Aorta (tissue), 5 donors: ENCODE measurements at regions not wholly inside any gene's neighbourhood (a gene's known extent, or its start where the extent isn't known, plus 50 kb on each side); places are given as distances from the start of the nearest gene placed in this dataset.

Experiments
- ATAC-seq: fragments of 200-7000 bp; cut with Tn5 transposase; one replicate; pipeline ENCODE4 v1.9.1; 2022; ENCODE audit warnings: moderate library complexity; ENCODE audit not compliant: low FRiP score
- DNase-seq, 2 donors: peaks; one replicate each; pipeline ENCODE4 v3.0.0-alpha.2; 2020
- H3K27ac ChIP-seq, 2 donors: one replicate each; pipeline ENCODE4 v1.5.1; 2013; ENCODE audit warnings: low read length in 2 of 2, mild to moderate bottlenecking in 2 of 2, moderate library complexity in 2 of 2, control low read depth in 1 of 2, inconsistent platforms in 1 of 2, low read depth in 1 of 2
- H3K27me3 ChIP-seq, 2 donors: one replicate each; pipeline ENCODE4 v1.6.1; 2013; ENCODE audit warnings: control low read depth in 1 of 2, low read length in 1 of 2, mild to moderate bottlenecking in 1 of 2, moderate library complexity in 1 of 2; ENCODE audit not compliant: insufficient read depth in 2 of 2, control insufficient read depth in 1 of 2
- H3K36me3 ChIP-seq, 2 donors: one replicate each; pipeline ENCODE4 v1.6.1; 2013; ENCODE audit warnings: control low read depth in 1 of 2, low read length in 1 of 2, mild to moderate bottlenecking in 1 of 2; ENCODE audit not compliant: insufficient read depth in 2 of 2, control insufficient read depth in 1 of 2
- H3K4me1 ChIP-seq, 2 donors: one replicate each; pipeline ENCODE4 v1.6.1; 2013; ENCODE audit warnings: low read length in 2 of 2, control low read depth in 1 of 2, mild to moderate bottlenecking in 1 of 2, moderate library complexity in 1 of 2; ENCODE audit not compliant: insufficient read depth in 2 of 2, control insufficient read depth in 1 of 2
- H3K4me3 ChIP-seq, 2 donors: one replicate each; pipeline ENCODE4 v1.5.1; 2013; ENCODE audit warnings: low read length in 2 of 2, control low read depth in 1 of 2, mild to moderate bottlenecking in 1 of 2
- H3K9me3 ChIP-seq: one replicate; pipeline ENCODE4 v1.6.1; 2013; ENCODE audit warnings: mild to moderate bottlenecking, low read length; ENCODE audit not compliant: control insufficient read depth
- WGBS, 2 donors: extraction: QIAGEN DNeasy Blood & Tissue Kit; methylation state at CpG; one replicate each; pipeline ENCODE4 v1.1.7; 2013; 5-methylcytosine and 5-hydroxymethylcytosine counted together
- intact Hi-C, 2 donors: fragments of 100-400 bp; cut with DNase I; formaldehyde crosslinking; loops; one replicate each; pipeline versions ENCODE4 v1.14.2 to v1.15.0; 2022
- donor health status: healthy with polysubstance abuse.
- donor health status: Bipolar disorder and iron deficiency.
- donor health status: DM: no; HTN: no; CAD: no.
- donor health status: DM: no; HTN: no; CAD: no.
- donor health status: DM: yes; HTN: yes; CAD: no.

DNA sequence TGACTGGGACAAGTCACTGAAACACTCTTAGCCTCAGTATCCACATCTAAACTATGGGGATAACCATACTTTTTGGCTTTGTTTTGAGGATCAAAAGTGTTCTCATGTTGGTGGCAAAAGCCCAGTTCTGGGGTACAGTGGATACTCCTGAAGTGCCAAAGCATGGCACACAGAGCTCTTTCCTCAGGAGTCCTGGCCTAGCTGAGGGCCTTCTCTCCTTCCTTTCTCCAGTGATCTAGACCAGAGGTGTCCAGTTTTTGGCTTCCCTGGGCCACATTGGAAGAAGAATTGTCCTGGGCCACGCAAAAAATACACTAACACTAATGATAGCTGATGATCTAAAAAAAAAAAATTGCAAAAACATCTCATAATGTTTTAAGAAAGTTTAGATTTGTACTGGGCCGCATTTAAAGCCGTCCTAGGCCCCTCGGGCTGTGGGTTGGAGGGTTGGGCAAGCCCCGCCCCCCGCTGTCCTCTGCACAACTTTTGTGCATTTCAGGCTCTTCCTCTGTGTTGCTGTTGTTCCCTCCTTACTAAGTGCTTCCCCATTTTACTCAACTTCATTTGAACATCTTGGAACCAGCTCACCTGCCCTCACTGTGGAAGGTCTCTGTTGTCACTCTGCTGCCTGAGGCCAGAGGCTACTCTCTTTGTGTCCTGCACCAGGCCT is 337.0 kb downstream of the CYRIA start:
- 92 to 94% methylated on average over 6 of the region's 6 CpGs for WGBS, 2 donors
- DNase-seq, result no peak
- no peaks in the 10 kb centered on the region for H3K9me3 ChIP-seq
- intact Hi-C loops, result no loop called here
- no peaks in the 10 kb centered on the region for H3K36me3 ChIP-seq
- H3K27me3 ChIP-seq, result no peaks in the 10 kb centered on the region
- no peak overlapping the region for H3K4me3 ChIP-seq
- no peak overlapping the region for H3K27ac ChIP-seq
- no peak for ATAC-seq
- no peaks in the 10 kb centered on the region for H3K4me1 ChIP-seq

GRCh38 chr2:16327326-16327725 is 338.3 kb downstream of the CYRIA start:
- H3K27ac ChIP-seq, result no peak overlapping the region
- no peaks in the 10 kb centered on the region for H3K4me1 ChIP-seq
- DNase-seq, result no peak
- H3K4me3 ChIP-seq, result no peak overlapping the region
- no peaks in the 10 kb centered on the region for H3K36me3 ChIP-seq
- WGBS, 2 donors, result 88 to 91% methylated on average over 4 of the region's 4 CpGs
- no peaks in the 10 kb centered on the region for H3K27me3 ChIP-seq
- intact Hi-C loops, result no loop called here
- H3K9me3 ChIP-seq, result no peaks in the 10 kb centered on the region
- no peak for ATAC-seq

- Histone ChIP-seq H3K9me3 (no peaks in the 10 kb centered on the region), H3K4me3 (no peak overlapping the region), H3K27me3 (no peaks in the 10 kb centered on the region), H3K4me1 (no peaks in the 10 kb centered on the region), H3K27ac (no peak overlapping the region), H3K36me3 (no peaks in the 10 kb centered on the region)
- ATAC-seq (no peak), DNase-seq (no peak)
- intact Hi-C loops, result no loop called here
- 55 to 69% methylated on average over 2 of the region's 2 CpGs for WGBS, 2 donors
Observed at GRCh38 chr2:16326711-16327300, 338.8 kb downstream of the CYRIA start.

- H3K4me3 ChIP-seq, result no peak overlapping the region
- no peaks in the 10 kb centered on the region for H3K4me1 ChIP-seq
- ATAC-seq, result no peak
- intact Hi-C loops, result no loop called here
- WGBS, 2 donors, result 76 to 77% methylated on average over 9 of the region's 9 CpGs
- H3K27ac ChIP-seq, result no peak overlapping the region
- no peak for DNase-seq
- H3K36me3 ChIP-seq, result no peaks in the 10 kb centered on the region
- H3K27me3 ChIP-seq, result no peaks in the 10 kb centered on the region
- no peaks in the 10 kb centered on the region for H3K9me3 ChIP-seq
Observed at GRCh38 chr2:16325976-16326510, 339.6 kb downstream of the CYRIA start.

DNA sequence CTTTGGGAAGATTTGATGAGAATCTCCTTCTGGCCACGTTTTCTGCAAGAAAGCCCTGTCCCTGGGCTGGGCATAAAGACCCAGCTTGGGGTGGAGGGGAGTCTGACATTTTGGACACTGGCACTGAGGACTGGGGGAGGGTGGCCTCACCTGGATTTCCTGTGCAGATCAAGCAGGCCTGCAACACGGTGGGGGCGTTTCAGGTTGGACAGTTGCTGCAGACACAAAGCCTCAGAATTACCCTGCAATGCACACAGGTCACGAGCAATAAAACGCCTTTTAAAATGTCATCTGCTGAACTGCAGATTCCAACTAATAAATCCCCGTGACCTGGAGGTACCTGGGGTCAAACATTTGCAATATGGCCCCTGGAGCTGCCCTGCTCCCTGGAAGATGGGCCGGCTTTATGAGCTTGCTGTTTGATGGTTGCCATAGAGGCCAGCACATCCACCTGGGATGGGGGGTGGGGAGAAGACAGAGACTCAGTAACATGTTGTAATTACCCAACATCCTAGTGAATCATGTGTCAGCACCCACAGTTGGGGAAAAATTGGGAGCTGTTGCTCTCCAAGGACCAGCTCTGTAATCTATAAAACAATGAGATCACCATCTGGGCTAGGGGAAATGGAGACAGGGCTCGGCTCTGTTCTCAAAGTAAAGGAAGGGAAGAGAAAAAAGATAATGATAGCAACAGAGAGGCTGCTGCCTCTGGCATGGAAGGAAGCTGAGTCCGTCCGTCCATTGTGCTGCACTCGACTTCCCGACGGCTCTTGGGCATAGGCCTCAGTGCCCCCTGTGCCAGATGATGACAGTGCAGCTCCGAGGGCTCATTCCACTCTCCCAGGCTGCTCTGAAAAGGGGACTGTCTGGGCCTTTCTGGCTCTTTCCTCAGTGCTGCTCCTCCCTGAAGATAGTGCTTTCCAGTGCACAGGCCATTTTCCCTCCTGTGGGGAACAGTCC is 340.3 kb downstream of the CYRIA start:
- no peak for DNase-seq
- H3K27me3 ChIP-seq, result no peaks in the 10 kb centered on the region
- no peak for ATAC-seq
- no peaks in the 10 kb centered on the region for H3K36me3 ChIP-seq
- H3K27ac ChIP-seq, result no peak overlapping the region
- WGBS, 2 donors, result 68 to 74% methylated on average over 14 of the region's 14 CpGs
- no peaks in the 10 kb centered on the region for H3K9me3 ChIP-seq
- H3K4me3 ChIP-seq, result no peak overlapping the region
- H3K4me1 ChIP-seq, result no peaks in the 10 kb centered on the region
- intact Hi-C loops, result no loop called here

- intact Hi-C loops, result no loop called here
- no peak for ATAC-seq
- H3K27me3 ChIP-seq, result no peaks in the 10 kb centered on the region
- no peak overlapping the region for H3K27ac ChIP-seq
- H3K4me3 ChIP-seq, result no peak overlapping the region
- no peaks in the 10 kb centered on the region for H3K4me1 ChIP-seq
- no peak for DNase-seq
- no peaks in the 10 kb centered on the region for H3K9me3 ChIP-seq
- no peaks in the 10 kb centered on the region for H3K36me3 ChIP-seq
Observed at GRCh38 chr2:16324544-16324937, 341.1 kb downstream of the CYRIA start.

DNA sequence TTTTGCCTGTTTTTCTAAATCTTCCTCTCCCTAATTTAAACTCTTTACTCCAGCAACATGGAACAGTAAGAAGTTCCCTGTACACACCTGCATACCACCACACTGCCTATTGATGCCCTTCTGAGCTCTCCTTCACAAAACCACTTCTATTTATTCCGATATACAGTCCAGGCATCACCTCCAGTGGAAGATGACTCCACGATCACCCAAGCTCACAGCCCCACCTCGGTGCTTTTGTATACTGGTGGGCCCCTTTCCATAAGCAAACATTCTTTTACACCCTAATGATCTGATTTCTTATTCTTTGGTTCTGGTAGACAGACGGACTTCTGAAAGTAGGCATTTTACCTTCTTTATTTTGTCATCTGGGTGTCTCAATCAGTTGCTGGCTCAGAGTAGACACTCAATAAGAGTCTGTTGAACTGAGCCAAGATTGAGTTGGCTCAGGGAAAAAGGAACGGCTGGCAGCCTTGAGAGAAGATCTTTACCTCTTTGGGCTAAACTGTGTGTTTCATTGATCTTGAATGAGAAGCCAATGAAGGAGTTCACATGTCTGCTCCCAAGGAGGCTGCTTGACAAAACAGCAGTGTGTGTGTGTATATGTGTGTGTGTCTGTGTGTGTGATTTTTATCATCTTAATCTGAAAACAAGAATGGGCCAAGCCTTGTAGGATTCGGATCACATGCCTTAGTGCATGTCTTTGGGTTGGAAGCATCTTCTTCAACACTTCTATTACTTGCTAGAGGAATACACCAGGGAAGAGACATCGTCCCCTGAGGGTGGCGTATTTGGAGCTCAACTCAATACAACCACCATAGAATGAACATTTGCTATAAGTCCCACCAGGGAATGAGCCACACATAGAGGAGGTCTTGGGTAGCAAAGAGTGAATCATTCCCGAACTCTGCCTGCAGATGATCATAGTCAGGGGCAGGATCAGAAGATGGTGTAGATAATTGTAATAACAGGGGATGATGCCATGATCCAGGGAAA is 341.8 kb downstream of the CYRIA start:
- no peak overlapping the region for H3K4me3 ChIP-seq
- no peak overlapping the region for H3K27ac ChIP-seq
- intact Hi-C loops, result no loop called here
- no peaks in the 10 kb centered on the region for H3K27me3 ChIP-seq
- ATAC-seq, result no peak
- no peaks in the 10 kb centered on the region for H3K9me3 ChIP-seq
- 80 to 84% methylated on average over 9 of the region's 9 CpGs for WGBS, 2 donors
- DNase-seq, result no peak
- no peaks in the 10 kb centered on the region for H3K36me3 ChIP-seq
- H3K4me1 ChIP-seq, result no peaks in the 10 kb centered on the region

- no peak for DNase-seq
- intact Hi-C loops, result no loop called here
- H3K9me3 ChIP-seq, result no peaks in the 10 kb centered on the region
- H3K27ac ChIP-seq, result no peak overlapping the region
- H3K36me3 ChIP-seq, result no peaks in the 10 kb centered on the region
- 91 to 92% methylated on average over 4 of the region's 4 CpGs for WGBS, 2 donors
- no peaks in the 10 kb centered on the region for H3K27me3 ChIP-seq
- ATAC-seq, result no peak
- H3K4me3 ChIP-seq, result no peak overlapping the region
- H3K4me1 ChIP-seq, result no peaks in the 10 kb centered on the region
Observed at GRCh38 chr2:16323126-16323520, 342.5 kb downstream of the CYRIA start.
